GM12878 (cell line): ENCODE measurements at regions not wholly inside any gene's neighbourhood (a gene's known extent, or its start where the extent isn't known, plus 50 kb on each side); places are given as distances from the start of the nearest gene placed in this dataset.

Experiments
- ATAC-seq: fragments of 200-7000 bp; cut with Tn5 transposase; 3 replicates; pipeline ENCODE4 v1.9.1; 2020; ENCODE audit warnings: mild to moderate bottlenecking, moderate library complexity
- BruUV-seq: library from RNA; stranded (reverse); fragments of 400-500 nt; replicated peaks from 2 replicates; lab custom pipeline; 2021; lab: Mats Ljungman, UMichigan
- CTCF ChIA-PET: fragments of 300-600 bp; sonication (Branson Sonifier 250); formaldehyde crosslinking; extraction: SDS; loops from one replicate; lab custom pipeline; 2021; ENCODE audit warnings: inconsistent platforms; lab: Yijun Ruan, JAX
- POLR2A ChIA-PET: fragments of 350-600 bp; formaldehyde crosslinking; extraction: SDS; loops from one replicate; lab custom pipeline; 2021; ENCODE audit warnings: inconsistent platforms; lab: Charles Lee
- RAD21 ChIA-PET: fragments of 300-600 bp; sonication (Branson Sonifier 250); formaldehyde crosslinking; loops from one replicate; lab custom pipeline; 2023; ENCODE audit warnings: antibody characterized with exemption; ENCODE audit not compliant: unreplicated experiment; lab: Charles Lee
- SMC1A ChIA-PET: fragments of 300-600 bp; sonication (Branson Sonifier 250); formaldehyde crosslinking; loops from one replicate; lab custom pipeline; 2023; ENCODE audit not compliant: unreplicated experiment, uncharacterized antibody; lab: Charles Lee
- DNase-seq: peaks from one replicate; pipeline ENCODE4 v3.0.0-alpha.2; 2011; ENCODE audit warnings: low read depth, low spot score
- FAIRE-seq: peaks from 3 replicates; lab custom pipeline; 2011; peaks lifted over from hg19 to GRCh38; lab: Jason Lieb, UNC
- H2AFZ ChIP-seq: 2 replicates; pipeline ENCODE4 v1.6.0; 2011; ENCODE audit warnings: low read depth, low read length, control low read depth; ENCODE audit not compliant: control insufficient read depth
- H3K27ac ChIP-seq: 2 replicates; pipeline ENCODE4 v1.5.1; 2011; ENCODE audit warnings: control low read depth; ENCODE audit not compliant: control insufficient read depth, insufficient read depth
- H3K27me3 ChIP-seq, 2 experiments: replicated peaks in 1 of 2; 2 replicates each; pipeline versions ENCODE4 v1.6.0 to v1.6.1; 2011; ENCODE audit warnings: low read length in 1 of 2; ENCODE audit not compliant: control insufficient read depth in 2 of 2, insufficient read depth in 2 of 2
- H3K36me3 ChIP-seq, 2 experiments: 2 replicates each; pipeline ENCODE4 v1.5.1; 2011; ENCODE audit warnings: low read length in 1 of 2; ENCODE audit not compliant: control insufficient read depth in 2 of 2, insufficient read depth in 2 of 2
- H3K4me1 ChIP-seq: 2 replicates; pipeline ENCODE4 v1.6.1; 2011; ENCODE audit warnings: mild to moderate bottlenecking, low read length, moderate library complexity, mixed read lengths; ENCODE audit not compliant: control insufficient read depth, insufficient read depth
- H3K4me2 ChIP-seq: 2 replicates; pipeline ENCODE4 v1.6.0; 2011; ENCODE audit warnings: control low read depth; ENCODE audit not compliant: control insufficient read depth, insufficient read depth
- H3K4me3 ChIP-seq: fragments of 200-600 bp; sonication (generic); 2 replicates; pipeline ENCODE4 v1.5.1; 2016
- H3K79me2 ChIP-seq: 2 replicates; pipeline ENCODE4 v1.6.0; 2011; ENCODE audit warnings: low read length; ENCODE audit not compliant: control insufficient read depth, insufficient read depth
- H3K9ac ChIP-seq: 2 replicates; pipeline ENCODE4 v1.8.0; 2011; ENCODE audit warnings: low read length, control low read depth, mixed read lengths; ENCODE audit not compliant: control insufficient read depth, insufficient read depth
- H3K9me3 ChIP-seq: replicated peaks from 3 replicates; pipeline ENCODE4 v1.5.1; 2011; ENCODE audit warnings: mild to moderate bottlenecking, low read length; ENCODE audit not compliant: control insufficient read depth, insufficient read depth
- H4K20me1 ChIP-seq: 2 replicates; pipeline ENCODE4 v1.6.0; 2011; ENCODE audit not compliant: control insufficient read depth, insufficient read depth
- CHD1 ChIP-seq: IDR thresholded peaks from 2 replicates; pipeline ENCODE4 v1.6.1; 2012; ENCODE audit warnings: low read depth, low read length, improper control_type of control experiment
- CHD2 ChIP-seq: IDR thresholded peaks from 2 replicates; pipeline ENCODE4 v1.6.1; 2011; ENCODE audit warnings: low read depth, low read length, improper control_type of control experiment, borderline replicate concordance
- FOS ChIP-seq: IDR thresholded peaks from 3 replicates; pipeline ENCODE4 v1.6.1; 2011; ENCODE audit warnings: borderline replicate concordance; ENCODE audit not compliant: insufficient read length; ENCODE audit errors: extremely low read depth
- FOXM1 ChIP-seq: IDR thresholded peaks from 2 replicates; pipeline ENCODE4 v1.6.1; 2012; ENCODE audit warnings: low read depth, mild to moderate bottlenecking, inconsistent platforms, low read length, moderate library complexity
- HDGF ChIP-seq: fragments of 450-650 bp; IDR thresholded peaks from 2 replicates; pipeline ENCODE4 v1.6.1; 2016; ENCODE audit warnings: antibody characterized with exemption
- IKZF1 ChIP-seq: fragments of 450-650 bp; conservative IDR thresholded peaks from 2 replicates; pipeline ENCODE4 v1.6.1; 2017; ENCODE audit warnings: antibody characterized with exemption, mild to moderate bottlenecking
- JUND ChIP-seq: IDR thresholded peaks from 2 replicates; pipeline ENCODE4 v1.6.1; 2012; ENCODE audit warnings: low read depth, mild to moderate bottlenecking, low read length, improper control_type of control experiment, moderate library complexity
- NFXL1 ChIP-seq: fragments of 450-650 bp; IDR thresholded peaks from 2 replicates; pipeline ENCODE4 v1.6.1; 2017; ENCODE audit warnings: antibody characterized with exemption, mild to moderate bottlenecking, borderline replicate concordance
- NFYA ChIP-seq: IDR thresholded peaks from 2 replicates; pipeline ENCODE4 v1.6.1; 2011; ENCODE audit warnings: low read depth, mild to moderate bottlenecking, low read length, improper control_type of control experiment, borderline replicate concordance
- POLR2AphosphoS5 ChIP-seq: IDR thresholded peaks from 2 replicates; pipeline ENCODE4 v1.6.1; 2011; ENCODE audit warnings: mild to moderate bottlenecking, low read length, inconsistent platforms
- RAD21 ChIP-seq: IDR thresholded peaks from 2 replicates; pipeline ENCODE4 v1.6.1; 2011; ENCODE audit warnings: mild to moderate bottlenecking, low read depth, low read length, moderate library complexity; ENCODE audit not compliant: insufficient read depth
- RFX5 ChIP-seq: IDR thresholded peaks from 2 replicates; pipeline ENCODE4 v1.6.1; 2011; ENCODE audit warnings: low read depth, low read length, improper control_type of control experiment
- SP1 ChIP-seq: IDR thresholded peaks from one replicate; pipeline ENCODE4 v1.6.1; 2011; ENCODE audit warnings: low read depth, low read length
- SREBF1 ChIP-seq: IDR thresholded peaks from 2 replicates; pipeline ENCODE4 v1.6.1; 2012; ENCODE audit warnings: mild to moderate bottlenecking, low read length
- TBL1XR1 ChIP-seq: IDR thresholded peaks from 2 replicates; pipeline ENCODE4 v1.6.1; 2012; ENCODE audit warnings: low read depth, low read length, improper control_type of control experiment
- YY1 ChIP-seq: IDR thresholded peaks from 2 replicates; pipeline ENCODE4 v1.6.1; 2011; ENCODE audit warnings: low read depth, mild to moderate bottlenecking, low read length
- ZNF274 ChIP-seq: IDR thresholded peaks from one replicate; pipeline ENCODE4 v1.8.0; 2011; ENCODE audit not compliant: insufficient read length, insufficient read depth
- ZSCAN29 ChIP-seq: fragments of 450-650 bp; IDR thresholded peaks from 2 replicates; pipeline ENCODE4 v1.6.1; 2017; ENCODE audit warnings: mild to moderate bottlenecking, moderate library complexity
- WGBS: methylation state at CpG from one replicate; pipeline ENCODE4 v1.1.6; 2016; ENCODE audit warnings: low lambda C conversion rate; ENCODE audit not compliant: insufficient replicate concordance, insufficient coverage; ENCODE audit errors: missing lambda C conversion rate; 5-methylcytosine and 5-hydroxymethylcytosine counted together
- in situ Hi-C: fragments of 300-500 bp; cut with MboI; formaldehyde crosslinking; loops from 9 replicates; pipeline ENCODE4 v1.14.3; 2018; ENCODE audit warnings: mixed read lengths
- intact Hi-C: fragments of 100-400 bp; cut with micrococcal nuclease; formaldehyde crosslinking; loops from one replicate; pipeline ENCODE4 v1.14.2; 2022; ENCODE audit not compliant: unreplicated experiment
- TF ChIP-seq, protein P1 (sequence below): fragments of 450-650 bp; IDR thresholded peaks from 2 replicates; pipeline ENCODE4 v1.6.1; 2018; ENCODE audit warnings: borderline replicate concordance, mild to moderate bottlenecking; ENCODE audit not compliant: partially characterized antibody

DNA sequence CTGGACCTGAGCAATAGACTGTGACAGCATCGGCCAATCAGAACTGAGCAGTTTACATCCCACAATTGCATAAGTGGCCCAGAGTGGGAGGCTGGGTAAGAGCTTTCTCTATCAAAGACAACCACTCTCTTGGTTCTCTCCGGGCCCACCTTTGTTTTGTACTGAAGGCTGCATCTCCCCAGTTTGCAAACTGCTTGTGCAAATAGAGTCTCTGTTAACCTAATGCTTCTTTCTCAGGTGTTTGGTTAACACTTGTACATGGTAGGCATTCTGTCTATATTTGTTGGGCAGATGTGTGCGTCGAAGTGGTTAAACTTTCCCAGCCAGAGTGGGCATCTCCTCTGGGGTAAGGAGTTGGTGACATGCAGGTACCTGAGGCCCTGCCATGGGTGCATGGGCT, 177.1 kb downstream of the CDH26 start:
- RAD21 ChIA-PET, result no interaction called here

More for the DNA sequence above, 177.1 kb downstream of the CDH26 start:
- H3K4me3 ChIP-seq, result no peak overlapping the region
- FAIRE-seq (no peak), ATAC-seq (no peak), DNase-seq (no peak)
- no peak overlapping the region for H2AFZ ChIP-seq
- H3K36me3 ChIP-seq, result no peaks in the 10 kb centered on the region
- H3K27ac ChIP-seq, result no peak overlapping the region
- CTCF ChIA-PET, result interaction anchor here (0.6 to 1.8 kb wide), 2 partner anchors 128 to 1604 kb away, joined by 3 to 14 read pairs; no protein-coding TSS in a partner anchor
- SMC1A ChIA-PET, result no interaction called here
- H3K4me1 ChIP-seq, result no peaks in the 10 kb centered on the region
- H3K9me3 ChIP-seq, result no peaks in the 10 kb centered on the region
- POLR2A ChIA-PET, result no interaction called here
- BruUV-seq, result no TSS peak
- WGBS, result 69% methylated on average over 4 of the region's 4 CpGs
- TF ChIP-seq IKZF1 (no peak), TBL1XR1 (no peak), SREBF1 (no peak), CHD1 (no peak), RFX5 (no peak), HDGF (no peak), YY1 (no peak), JUND (no peak), FOXM1 (no peak), CHD2 (no peak), SP1 (no peak), FOS (no peak), NFYA (no peak), ZSCAN29 (no peak), POLR2AphosphoS5 (no peak), RAD21 (no peak), ZNF274 (no peak), NFXL1 (no peak)
- TF ChIP-seq, protein P1, sequence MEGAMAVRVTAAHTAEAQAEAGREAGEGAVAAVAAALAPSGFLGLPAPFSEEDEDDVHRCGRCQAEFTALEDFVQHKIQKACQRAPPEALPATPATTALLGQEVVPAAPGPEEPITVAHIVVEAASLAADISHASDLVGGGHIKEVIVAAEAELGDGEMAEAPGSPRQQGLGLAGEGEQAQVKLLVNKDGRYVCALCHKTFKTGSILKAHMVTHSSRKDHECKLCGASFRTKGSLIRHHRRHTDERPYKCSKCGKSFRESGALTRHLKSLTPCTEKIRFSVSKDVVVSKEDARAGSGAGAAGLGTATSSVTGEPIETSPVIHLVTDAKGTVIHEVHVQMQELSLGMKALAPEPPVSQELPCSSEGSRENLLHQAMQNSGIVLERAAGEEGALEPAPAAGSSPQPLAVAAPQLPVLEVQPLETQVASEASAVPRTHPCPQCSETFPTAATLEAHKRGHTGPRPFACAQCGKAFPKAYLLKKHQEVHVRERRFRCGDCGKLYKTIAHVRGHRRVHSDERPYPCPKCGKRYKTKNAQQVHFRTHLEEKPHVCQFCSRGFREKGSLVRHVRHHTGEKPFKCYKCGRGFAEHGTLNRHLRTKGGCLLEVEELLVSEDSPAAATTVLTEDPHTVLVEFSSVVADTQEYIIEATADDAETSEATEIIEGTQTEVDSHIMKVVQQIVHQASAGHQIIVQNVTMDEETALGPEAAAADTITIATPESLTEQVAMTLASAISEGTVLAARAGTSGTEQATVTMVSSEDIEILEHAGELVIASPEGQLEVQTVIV, result no peak
- no peaks in the 10 kb centered on the region for H3K79me2 ChIP-seq
- intact Hi-C loops, result no loop called here
- H3K9ac ChIP-seq, result no peak overlapping the region
- no peaks in the 10 kb centered on the region for H4K20me1 ChIP-seq
- no peak overlapping the region for H3K4me2 ChIP-seq
- in situ Hi-C loops, result no loop called here
- no peaks in the 10 kb centered on the region for H3K27me3 ChIP-seq
